Neural cell (in vitro differentiated cells): ENCODE measurements at regions not wholly inside any gene's neighbourhood (a gene's known extent, or its start where the extent isn't known, plus 50 kb on each side); places are given as distances from the start of the nearest gene placed in this dataset.

Experiments
- H2AFZ ChIP-seq: fragments of 200-600, 300-800 bp; sonication (generic), shearing (Covaris generic); 2 replicates; pipeline ENCODE4 v1.6.0; 2014; ENCODE audit warnings: low read depth, mild to moderate bottlenecking, antibody characterized with exemption, low read length, moderate library complexity
- H3F3A ChIP-seq: fragments of 200-600 bp; shearing (Covaris generic); 2 replicates; pipeline ENCODE4 v1.6.1; 2016; ENCODE audit warnings: mild to moderate bottlenecking, moderate library complexity, mixed read lengths, antibody characterized with exemption, low read length; ENCODE audit not compliant: insufficient read depth, poor library complexity, severe bottlenecking
- H3K27ac ChIP-seq: fragments of 200-600, 300-800 bp; sonication (generic), shearing (Covaris generic); 2 replicates; pipeline ENCODE4 v1.5.1; 2014; ENCODE audit warnings: mild to moderate bottlenecking, low read length, moderate library complexity
- H3K27me3 ChIP-seq: fragments of 300-800, 200-600 bp; sonication (generic), shearing (Covaris generic); 2 replicates; pipeline ENCODE4 v1.6.0; 2014; ENCODE audit warnings: mild to moderate bottlenecking, low read depth, low read length, moderate library complexity; ENCODE audit not compliant: insufficient read depth
- H3K36me3 ChIP-seq: fragments of 300-800, 200-600 bp; sonication (generic), shearing (Covaris generic); 2 replicates; pipeline ENCODE4 v1.5.1; 2014; ENCODE audit warnings: mild to moderate bottlenecking, antibody characterized with exemption, low read length, moderate library complexity; ENCODE audit not compliant: insufficient read depth
- H3K4me2 ChIP-seq: fragments of 300-800, 200-600 bp; sonication (generic), shearing (Covaris generic); 2 replicates; pipeline ENCODE4 v1.6.0; 2014; ENCODE audit warnings: mild to moderate bottlenecking, low read length
- H3K4me3 ChIP-seq: fragments of 300-800, 200-600 bp; sonication (generic), shearing (Covaris generic); 2 replicates; pipeline ENCODE4 v1.5.1; 2014; ENCODE audit warnings: mild to moderate bottlenecking, low read length, moderate library complexity
- H3K79me2 ChIP-seq: fragments of 200-600 bp; shearing (Covaris generic); replicated peaks from 2 replicates; pipeline ENCODE4 v1.6.0; 2014; ENCODE audit warnings: mild to moderate bottlenecking, low read length, moderate library complexity; ENCODE audit not compliant: insufficient read depth
- H3K9ac ChIP-seq: fragments of 300-800, 200-600 bp; sonication (generic), shearing (Covaris generic); 2 replicates; pipeline ENCODE4 v1.6.1; 2016; ENCODE audit warnings: mild to moderate bottlenecking, low read length, mixed read lengths
- H3K9me2 ChIP-seq: fragments of 200-600 bp; shearing (Covaris generic); 2 replicates; pipeline ENCODE4 v1.6.1; 2016; ENCODE audit warnings: mild to moderate bottlenecking, low read length, mixed read lengths; ENCODE audit not compliant: insufficient read depth
- H3K9me3 ChIP-seq: fragments of 200-600, 300-800 bp; sonication (generic), shearing (Covaris generic); 2 replicates; pipeline ENCODE4 v1.6.1; 2016; ENCODE audit warnings: mild to moderate bottlenecking, mixed run types, low read length, moderate library complexity, mixed read lengths
- H4K20me1 ChIP-seq: fragments of 200-600 bp; shearing (Covaris generic); 2 replicates; pipeline ENCODE4 v1.6.1; 2016; ENCODE audit warnings: mild to moderate bottlenecking, mixed run types; ENCODE audit not compliant: insufficient read depth
- CTCF ChIP-seq: fragments of 450-650 bp; IDR thresholded peaks from 2 replicates; pipeline ENCODE4 v1.5.1; 2014; ENCODE audit warnings: antibody characterized with exemption, mild to moderate bottlenecking, moderate library complexity; ENCODE audit not compliant: poor library complexity, severe bottlenecking
- EP300 ChIP-seq: fragments of 450-650 bp; conservative IDR thresholded peaks from 2 replicates; pipeline ENCODE4 v1.6.1; 2014; ENCODE audit warnings: antibody characterized with exemption, mild to moderate bottlenecking, moderate library complexity; ENCODE audit not compliant: poor library complexity, severe bottlenecking
- EZH2 ChIP-seq: fragments of 200-600, 300-800 bp; shearing (Covaris generic), sonication (generic); IDR thresholded peaks from 2 replicates; pipeline ENCODE4 v1.6.1; 2014; ENCODE audit warnings: antibody characterized with exemption, low read length, borderline replicate concordance, mild to moderate bottlenecking; ENCODE audit not compliant: insufficient read depth, poor library complexity, severe bottlenecking
- MXI1 ChIP-seq: fragments of 450-650 bp; conservative IDR thresholded peaks from 2 replicates; pipeline ENCODE4 v1.6.1; 2014; ENCODE audit warnings: antibody characterized with exemption, mild to moderate bottlenecking; ENCODE audit not compliant: poor library complexity, severe bottlenecking
- POLR2AphosphoS5 ChIP-seq: IDR thresholded peaks from 2 replicates; pipeline ENCODE4 v1.6.1; 2012
- RAD21 ChIP-seq: fragments of 450-650 bp; conservative IDR thresholded peaks from 2 replicates; pipeline ENCODE4 v1.6.1; 2014; ENCODE audit warnings: antibody characterized with exemption, mild to moderate bottlenecking, moderate library complexity
- REST ChIP-seq: IDR thresholded peaks from 2 replicates; pipeline ENCODE4 v1.6.1; 2012; ENCODE audit warnings: borderline replicate concordance
- SMC3 ChIP-seq: fragments of 450-650 bp; conservative IDR thresholded peaks from 2 replicates; pipeline ENCODE4 v1.6.1; 2014; ENCODE audit warnings: antibody characterized with exemption, mild to moderate bottlenecking, moderate library complexity; ENCODE audit not compliant: poor library complexity
- TAF1 ChIP-seq: IDR thresholded peaks from 2 replicates; pipeline ENCODE4 v1.6.1; 2012; ENCODE audit warnings: low read depth

- Histone ChIP-seq H3F3A (no peaks in the 10 kb centered on the region), H3K4me3 (no peak overlapping the region), H4K20me1 (no peaks in the 10 kb centered on the region), H3K4me2 (no peak overlapping the region), H2AFZ (no peak overlapping the region), H3K79me2 (no peaks in the 10 kb centered on the region), H3K36me3 (no peaks in the 10 kb centered on the region), H3K9me2 (no peaks in the 10 kb centered on the region), H3K9ac (no peak overlapping the region), H3K27me3 (no peaks in the 10 kb centered on the region), H3K9me3 (no peaks in the 10 kb centered on the region), H3K27ac (no peak overlapping the region)
- TF ChIP-seq CTCF (no peak), TAF1 (no peak), MXI1 (no peak), RAD21 (no peak), EP300 (no peak), REST (no peak), EZH2 (no peak), POLR2AphosphoS5 (no peak), SMC3 (no peak)
Measured at GRCh38 chr5:35473589-35473988, 144.1 kb upstream of the SPEF2 start.

DNA sequence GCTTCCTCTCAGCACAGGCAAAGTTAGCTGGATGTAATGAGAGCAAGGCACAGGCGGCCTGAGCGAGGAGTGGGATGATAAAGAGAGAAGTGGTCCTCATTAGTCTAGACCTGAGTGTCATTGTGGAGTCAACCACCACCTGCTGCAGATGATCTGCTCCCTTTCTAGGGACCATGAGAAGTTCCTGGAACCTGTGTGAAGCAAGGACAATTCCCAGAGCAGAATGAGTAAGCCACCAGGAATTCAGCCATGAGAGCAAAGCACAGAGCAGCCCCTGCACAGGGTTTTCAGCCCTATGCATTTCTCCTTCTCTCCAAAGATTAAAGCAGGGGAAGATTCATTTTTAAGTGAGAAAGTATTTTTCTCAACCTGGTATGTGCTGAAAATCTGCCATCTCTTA lies 146.8 kb upstream of the SPEF2 start:
- Histone ChIP-seq H3K79me2 (no peaks in the 10 kb centered on the region), H3K9me2 (no peaks in the 10 kb centered on the region), H3K9ac (no peak overlapping the region), H4K20me1 (no peaks in the 10 kb centered on the region), H3K36me3 (no peaks in the 10 kb centered on the region), H3K9me3 (no peaks in the 10 kb centered on the region), H3K4me3 (no peak overlapping the region), H3K4me2 (no peak overlapping the region), H2AFZ (no peak overlapping the region), H3F3A (no peaks in the 10 kb centered on the region), H3K27me3 (no peaks in the 10 kb centered on the region), H3K27ac (no peak overlapping the region)
- TF ChIP-seq MXI1 (no peak), SMC3 (no peak), REST (no peak), POLR2AphosphoS5 (no peak), RAD21 (no peak), TAF1 (no peak), EP300 (no peak), EZH2 (no peak), CTCF (no peak)
